ENCODE measurements at regions not wholly inside any gene's neighbourhood (a gene's known extent, or its start where the extent isn't known, plus 50 kb on each side); places are given as distances from the start of the nearest gene placed in this dataset.
"Not testable (repeated sequence)": the region's sequence is repeated elsewhere in the genome, so short reads cannot be mapped to it uniquely, and the experiment has no call there.

- not testable (repeated sequence) for DNase-seq
Observed at GRCh38 chr10:45056806-45057205, 56.1 kb downstream of the ZNF22 start.

GRCh38 chr10:45058580-45058979, 57.9 kb downstream of the ZNF22 start:
- no peak for DNase-seq

GRCh38 chr10:45058992-45059561, 58.4 kb downstream of the ZNF22 start:
- no peak for DNase-seq

GRCh38 chr10:45059632-45060031, 58.9 kb downstream of the ZNF22 start:
- DNase-seq: no peak

GRCh38 chr10:45061982-45062381, 61.3 kb downstream of the ZNF22 start:
- no peak for DNase-seq

- no peak for DNase-seq
Observed at GRCh38 chr10:45063591-45064231, 63.0 kb downstream of the ZNF22 start.

GRCh38 chr10:45064998-45065397, 64.3 kb downstream of the ZNF22 start:
- no peak for DNase-seq

GRCh38 chr10:45071043-45071813, 70.5 kb downstream of the ZNF22 start:
- no peak for DNase-seq

GRCh38 chr10:45075216-45075615, 74.5 kb downstream of the ZNF22 start:
- no peak for DNase-seq

- no peak for DNase-seq
Observed at GRCh38 chr10:45075826-45076380, 75.2 kb downstream of the ZNF22 start.

GRCh38 chr10:45076891-45077290, 76.2 kb downstream of the ZNF22 start:
- DNase-seq: no peak

- DNase-seq: no peak
Observed at GRCh38 chr10:45080331-45080730, 79.6 kb downstream of the ZNF22 start.

- DNase-seq: no peak
Observed at GRCh38 chr10:45082176-45082575, 81.5 kb downstream of the ZNF22 start.

- no peak for DNase-seq
Observed at GRCh38 chr10:45091968-45092367, 91.2 kb downstream of the ZNF22 start.

GRCh38 chr10:45093945-45094344, 93.2 kb downstream of the ZNF22 start:
- no peak for DNase-seq

GRCh38 chr10:45095286-45095685, 94.6 kb downstream of the ZNF22 start:
- DNase-seq: no peak

- no peak for DNase-seq
Observed at GRCh38 chr10:45096001-45096400, 95.3 kb downstream of the ZNF22 start.

- DNase-seq: no peak
Observed at GRCh38 chr10:45100429-45100828, 99.7 kb downstream of the ZNF22 start.

- DNase-seq: no peak
Observed at GRCh38 chr10:45104674-45105073, 104.0 kb downstream of the ZNF22 start.

GRCh38 chr10:45105309-45105708, 104.6 kb downstream of the ZNF22 start:
- not testable (repeated sequence) for DNase-seq

- no peak for DNase-seq
Observed at GRCh38 chr10:45106236-45106856, 105.6 kb downstream of the ZNF22 start.

- no peak for DNase-seq
Observed at GRCh38 chr10:45111509-45111908, 110.8 kb downstream of the ZNF22 start.

- not testable (repeated sequence) for DNase-seq
Observed at GRCh38 chr10:45117940-45118339, 117.2 kb downstream of the ZNF22 start.
